ENCODE measurements at regions not wholly inside any gene's neighbourhood (a gene's known extent, or its start where the extent isn't known, plus 50 kb on each side); places are given as distances from the start of the nearest gene placed in this dataset.

GRCh38 chr6:128663238-128663637, 142.8 kb upstream of the PTPRK start:
- TF ChIP-seq CTCF (IDR thresholded peaks at IDR 0.05; ENCODE audit: insufficient read depth, low read length, poor library complexity, severe bottlenecking) (no peak), EZH2phosphoT487 (conservative IDR thresholded peaks at IDR 0.05; ENCODE audit: low read length) (no peak)
